Retinal pigment epithelial cell (primary cell): ENCODE measurements at regions not wholly inside any gene's neighbourhood (a gene's known extent, or its start where the extent isn't known, plus 50 kb on each side); places are given as distances from the start of the nearest gene placed in this dataset.

Experiments used
- DNase-seq: peaks from one replicate; pipeline ENCODE4 v3.0.0-alpha.2; 2010; ENCODE audit warnings: low read depth
- H3K4me3 ChIP-seq: 2 replicates; pipeline ENCODE4 v1.5.1; 2011; ENCODE audit warnings: mild to moderate bottlenecking, low read length, control low read depth, moderate library complexity
- TF ChIP-seq, protein P1 (sequence below): conservative IDR thresholded peaks from 2 replicates; pipeline ENCODE4 v1.5.1; 2011; ENCODE audit warnings: low read depth, low read length, control low read depth, inconsistent platforms

DNA sequence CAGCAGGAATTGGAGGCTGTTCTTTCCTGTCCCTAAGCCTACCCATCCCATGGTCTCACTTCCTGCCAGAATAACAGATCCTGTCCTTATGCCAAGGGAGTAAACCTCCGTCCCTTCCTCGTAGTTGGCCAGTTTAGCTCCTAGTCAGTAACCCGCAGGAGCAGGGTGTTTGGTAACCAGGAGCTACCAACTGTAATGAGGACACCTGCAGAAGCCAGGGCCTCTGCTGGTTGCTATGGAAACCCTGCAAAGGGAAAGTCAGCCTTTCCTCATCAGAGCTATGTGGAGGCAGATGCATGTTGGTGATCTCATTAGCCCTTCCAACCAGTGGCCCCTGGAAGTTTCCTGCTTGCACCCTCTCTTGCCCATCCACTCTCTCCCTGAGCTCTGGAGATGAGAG lies 368.2 kb upstream of the SULF2 start:
- no peak overlapping the region for H3K4me3 ChIP-seq
- TF ChIP-seq, protein P1, sequence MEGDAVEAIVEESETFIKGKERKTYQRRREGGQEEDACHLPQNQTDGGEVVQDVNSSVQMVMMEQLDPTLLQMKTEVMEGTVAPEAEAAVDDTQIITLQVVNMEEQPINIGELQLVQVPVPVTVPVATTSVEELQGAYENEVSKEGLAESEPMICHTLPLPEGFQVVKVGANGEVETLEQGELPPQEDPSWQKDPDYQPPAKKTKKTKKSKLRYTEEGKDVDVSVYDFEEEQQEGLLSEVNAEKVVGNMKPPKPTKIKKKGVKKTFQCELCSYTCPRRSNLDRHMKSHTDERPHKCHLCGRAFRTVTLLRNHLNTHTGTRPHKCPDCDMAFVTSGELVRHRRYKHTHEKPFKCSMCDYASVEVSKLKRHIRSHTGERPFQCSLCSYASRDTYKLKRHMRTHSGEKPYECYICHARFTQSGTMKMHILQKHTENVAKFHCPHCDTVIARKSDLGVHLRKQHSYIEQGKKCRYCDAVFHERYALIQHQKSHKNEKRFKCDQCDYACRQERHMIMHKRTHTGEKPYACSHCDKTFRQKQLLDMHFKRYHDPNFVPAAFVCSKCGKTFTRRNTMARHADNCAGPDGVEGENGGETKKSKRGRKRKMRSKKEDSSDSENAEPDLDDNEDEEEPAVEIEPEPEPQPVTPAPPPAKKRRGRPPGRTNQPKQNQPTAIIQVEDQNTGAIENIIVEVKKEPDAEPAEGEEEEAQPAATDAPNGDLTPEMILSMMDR, result no peak
- no peak for DNase-seq

DNA sequence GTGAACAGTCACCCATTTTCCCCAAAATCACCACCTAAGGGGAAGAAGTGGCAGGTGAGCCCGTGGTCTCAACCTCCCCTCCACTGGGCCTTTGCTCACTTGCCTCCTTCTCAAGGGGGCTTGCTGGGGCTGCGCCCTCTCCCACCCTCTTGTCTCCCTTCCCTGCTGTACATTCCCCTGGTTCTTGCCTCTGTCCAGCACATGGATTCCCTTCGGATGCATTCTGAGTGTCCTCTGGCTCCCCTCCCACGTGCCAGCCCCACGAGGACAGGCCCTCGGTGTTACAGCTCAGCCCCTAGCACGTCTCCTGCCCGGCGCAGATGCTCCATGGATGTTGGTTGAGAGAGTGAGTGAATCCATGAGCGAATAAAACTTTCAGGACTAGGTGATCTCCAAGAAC lies 367.8 kb upstream of the SULF2 start:
- no peak overlapping the region for H3K4me3 ChIP-seq
- TF ChIP-seq, protein P1, result no peak
- DNase-seq, result no peak

DNA sequence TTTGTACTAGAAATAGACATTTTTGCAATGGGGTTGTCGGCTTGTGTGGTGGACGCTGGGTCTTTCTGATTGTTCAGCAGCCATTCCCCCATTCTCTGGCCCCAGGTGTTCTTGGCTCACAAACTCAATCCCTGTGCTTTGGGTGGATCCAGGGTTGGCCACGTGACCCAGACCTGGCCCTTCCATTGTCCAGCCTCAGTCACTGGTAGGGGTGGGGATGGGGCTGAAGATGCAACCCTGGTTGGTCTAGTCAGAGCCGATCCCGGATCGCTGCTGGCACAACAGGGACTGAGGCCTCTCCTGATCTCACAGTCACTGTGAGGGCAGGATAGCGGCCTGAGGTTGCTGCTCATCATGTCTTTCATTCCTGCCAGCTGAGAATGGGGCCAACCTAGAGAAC lies 365.3 kb upstream of the SULF2 start:
- TF ChIP-seq, protein P1, result no peak
- H3K4me3 ChIP-seq, result no peak overlapping the region

DNA sequence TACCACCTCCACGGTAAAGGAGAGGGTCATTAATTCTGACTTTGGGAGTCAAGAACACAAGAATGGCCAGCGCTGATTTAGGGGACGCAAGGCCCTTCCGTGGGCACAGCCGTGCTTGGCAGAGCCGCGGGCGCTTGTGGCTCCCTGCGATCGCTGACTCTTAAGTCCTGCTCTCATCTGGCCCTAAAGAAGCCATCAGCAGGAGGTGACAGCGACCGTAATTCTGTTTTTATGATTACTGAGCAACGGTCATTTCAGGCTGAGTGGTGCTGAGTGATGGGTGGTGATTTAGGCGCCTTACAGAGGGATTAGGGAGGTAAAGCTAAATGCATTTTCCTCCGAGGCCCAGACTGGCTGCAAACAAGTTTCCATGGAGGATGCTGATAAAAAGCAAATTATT lies 364.6 kb upstream of the SULF2 start:
- no peak for DNase-seq
- TF ChIP-seq, protein P1, result no peak
- H3K4me3 ChIP-seq, result no peak overlapping the region

More for the DNA sequence above, 365.3 kb upstream of the SULF2 start:
- DNase-seq, result no peak

DNA sequence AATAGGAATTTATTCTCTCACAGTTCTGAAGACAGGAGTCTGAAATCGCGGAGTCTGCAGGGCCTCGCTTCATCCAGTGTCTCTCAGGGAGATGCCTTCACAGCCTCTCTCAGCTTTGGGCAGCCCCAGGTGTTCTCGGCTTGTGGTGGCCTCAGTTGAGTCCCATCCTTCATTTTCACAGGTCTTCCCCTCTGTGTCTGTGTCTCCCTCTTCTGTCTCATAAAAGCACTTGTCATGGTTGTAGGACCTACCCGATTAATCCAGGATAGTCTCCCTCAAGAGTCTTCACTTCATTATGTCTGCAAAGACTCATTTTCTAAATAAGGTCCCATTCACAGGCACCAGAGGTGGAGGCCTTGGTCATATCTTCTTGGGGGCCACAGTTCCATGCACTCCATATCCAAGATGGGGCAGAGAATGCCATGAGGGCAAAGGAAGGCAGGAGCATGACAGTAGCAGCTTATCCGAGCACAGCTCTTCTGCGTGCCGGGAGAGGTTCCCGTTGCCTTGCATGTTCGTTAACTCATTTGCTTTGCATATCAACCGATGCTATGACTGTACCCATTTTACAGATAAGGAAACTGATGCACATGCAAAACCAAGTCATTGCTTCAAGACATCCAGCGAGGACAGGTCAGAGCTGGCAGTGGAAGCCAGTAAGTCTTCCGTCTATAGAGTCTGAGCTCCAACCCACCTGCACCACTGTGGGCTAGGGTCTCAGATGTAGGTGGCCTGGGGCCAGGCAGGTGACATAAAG lies 363.8 kb upstream of the SULF2 start:
- no peak for DNase-seq
- no peak overlapping the region for H3K4me3 ChIP-seq
- TF ChIP-seq, protein P1, result no peak

DNA sequence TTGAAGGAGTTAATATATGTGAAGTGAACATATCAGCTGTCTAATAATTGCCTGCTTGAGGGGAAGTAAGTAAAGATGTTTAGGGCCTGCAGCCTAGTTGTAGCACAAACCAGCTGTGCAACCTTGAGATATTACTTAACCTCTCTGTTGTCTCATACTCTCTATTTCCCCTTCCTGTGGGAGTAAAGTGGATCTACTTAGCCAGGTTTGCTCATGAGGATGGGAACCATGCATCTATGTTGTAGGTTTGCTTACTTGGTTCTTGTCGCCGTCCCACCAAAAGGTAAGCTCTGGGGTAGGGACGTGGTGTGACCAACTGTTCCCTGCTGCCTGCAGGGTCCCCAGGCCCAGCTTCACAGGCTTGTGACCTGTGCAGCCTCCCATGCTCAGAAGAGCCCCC lies 362.7 kb upstream of the SULF2 start:
- no peak for DNase-seq
- TF ChIP-seq, protein P1, result no peak
- no peak overlapping the region for H3K4me3 ChIP-seq

DNA sequence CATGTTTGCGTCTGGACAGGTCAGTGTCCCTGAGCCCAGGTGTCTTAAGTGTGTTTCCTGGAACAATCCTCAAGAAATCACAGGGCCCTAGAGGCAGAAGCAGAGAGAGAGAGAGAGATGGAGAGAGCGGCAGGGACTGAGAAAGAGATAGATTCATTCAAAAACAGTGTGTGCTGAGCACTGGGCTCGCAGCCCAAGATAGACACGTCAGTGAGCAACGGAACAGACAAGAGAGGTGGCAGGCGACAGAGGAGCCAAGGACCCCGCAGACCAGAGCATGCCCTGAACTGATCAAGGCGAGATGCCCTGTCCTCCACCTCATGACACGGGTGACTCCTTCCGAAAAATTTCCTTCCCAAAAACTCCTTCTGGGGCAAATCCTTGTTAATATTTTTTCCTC lies 362.0 kb upstream of the SULF2 start:
- no peak overlapping the region for H3K4me3 ChIP-seq
- TF ChIP-seq, protein P1, result no peak
- no peak for DNase-seq
